K562 (cell line): ENCODE measurements at regions not wholly inside any gene's neighbourhood (a gene's known extent, or its start where the extent isn't known, plus 50 kb on each side); places are given as distances from the start of the nearest gene placed in this dataset.
A peak's percentile ranks its signal among the peaks of the same experiment; 100 is the strongest.

Experiments
- DEAF1 ChIP-seq: fragments of 450-650 bp; formaldehyde crosslinking; IDR thresholded peaks from 2 replicates; pipeline ENCODE4 v1.4.0; 2020; ENCODE audit warnings: mild to moderate bottlenecking, moderate library complexity
- DIDO1 ChIP-seq: fragments of 450-650 bp; IDR thresholded peaks from 2 replicates; pipeline ENCODE4 v1.6.1; 2016; ENCODE audit warnings: low read depth, missing biosample characterization, missing genetic modification characterization
- FOS ChIP-seq: IDR thresholded peaks from 3 replicates; pipeline ENCODE4 v1.6.1; 2011; ENCODE audit not compliant: insufficient read length; ENCODE audit errors: extremely low read depth
- GABPB2 ChIP-seq: fragments of 250-450 bp; sonication (Bioruptor Pico); conservative IDR thresholded peaks from 2 replicates; pipeline ENCODE4 v1.5.1; 2021; ENCODE audit warnings: mild to moderate bottlenecking
- GATA2 ChIP-seq: sonication (generic); formaldehyde crosslinking; IDR thresholded peaks from 2 replicates; pipeline ENCODE4 v1.4.0; 2020; ENCODE audit warnings: mild to moderate bottlenecking, missing genetic modification reagents
- HDAC6 ChIP-seq: IDR thresholded peaks from 2 replicates; pipeline ENCODE4 v1.6.1; 2012; ENCODE audit warnings: low read depth, mild to moderate bottlenecking, control low read depth, inconsistent platforms, low read length, moderate library complexity
- HDGF ChIP-seq: fragments of 450-650 bp; IDR thresholded peaks from 2 replicates; pipeline ENCODE4 v1.6.1; 2016
- MECOM ChIP-seq: fragments of 250-450 bp; sonication (Bioruptor Pico); IDR thresholded peaks from 2 replicates; pipeline ENCODE4 v1.8.0; 2022; ENCODE audit warnings: inconsistent platforms
- NFRKB ChIP-seq: fragments of 450-650 bp; IDR thresholded peaks from 2 replicates; pipeline ENCODE4 v1.6.1; 2016; ENCODE audit warnings: low read depth
- NR2C1 ChIP-seq, 2 experiments: fragments of 450-650 bp; IDR thresholded peaks; 2 replicates each; pipeline ENCODE4 v1.6.1; 2017; ENCODE audit warnings: mild to moderate bottlenecking in 2 of 2, antibody characterized with exemption in 1 of 2, inconsistent platforms in 1 of 2, missing compliant biosample characterization in 1 of 2, missing genetic modification characterization in 1 of 2
- SMARCE1 ChIP-seq: fragments of 450-650 bp; IDR thresholded peaks from 2 replicates; pipeline ENCODE4 v1.7.1; 2016; ENCODE audit warnings: mild to moderate bottlenecking
- WHSC1 ChIP-seq: IDR thresholded peaks from one replicate; pipeline ENCODE4 v1.6.1; 2012; ENCODE audit warnings: low read length, control low read depth, inconsistent platforms
- XRCC5 ChIP-seq: fragments of 200-400 bp; formaldehyde crosslinking; IDR thresholded peaks from 2 replicates; pipeline ENCODE4 v1.6.1; 2017; ENCODE audit warnings: low read depth, mild to moderate bottlenecking, low read length
- ZFP1 ChIP-seq: fragments of 450-650 bp; formaldehyde crosslinking; IDR thresholded peaks from 2 replicates; pipeline ENCODE4 v1.4.0; 2020; ENCODE audit warnings: mild to moderate bottlenecking, mixed read lengths
- ZMIZ1 ChIP-seq, 2 experiments: fragments of 150-350 bp in 1 of 2; IDR thresholded peaks; 2 replicates each; pipeline ENCODE4 v1.6.1; 2012 to 2016; ENCODE audit warnings: low read depth in 2 of 2, low read length in 2 of 2, mild to moderate bottlenecking in 1 of 2, moderate library complexity in 1 of 2
- ZNF12 ChIP-seq: sonication (generic); formaldehyde crosslinking; IDR thresholded peaks from 2 replicates; pipeline ENCODE4 v1.4.0; 2020; ENCODE audit warnings: mild to moderate bottlenecking, missing genetic modification reagents
- ZNF263 ChIP-seq: sonication (generic); formaldehyde crosslinking; IDR thresholded peaks from 2 replicates; pipeline ENCODE4 v1.8.0; 2022; ENCODE audit warnings: mild to moderate bottlenecking, missing genetic modification reagents, borderline replicate concordance
- ZNF311 ChIP-seq: fragments of 250-450 bp; sonication (Bioruptor Pico); IDR thresholded peaks from 2 replicates; pipeline ENCODE4 v1.4.0; 2020; ENCODE audit warnings: mild to moderate bottlenecking, moderate library complexity
- ZNF644 ChIP-seq: fragments of 200-800 bp; sonication (Bioruptor generic); IDR thresholded peaks from 2 replicates; pipeline ENCODE4 v1.6.1; 2016; ENCODE audit warnings: low read depth, missing genetic modification characterization, missing compliant biosample characterization
- ZSCAN29 ChIP-seq: fragments of 450-650 bp; IDR thresholded peaks from 2 replicates; pipeline ENCODE4 v1.6.1; 2017
- TF ChIP-seq, protein P1 (sequence below): fragments of 250-450 bp; sonication (Bioruptor Pico); IDR thresholded peaks from 2 replicates; pipeline ENCODE4 v1.8.0; 2022; ENCODE audit warnings: inconsistent platforms

DNA sequence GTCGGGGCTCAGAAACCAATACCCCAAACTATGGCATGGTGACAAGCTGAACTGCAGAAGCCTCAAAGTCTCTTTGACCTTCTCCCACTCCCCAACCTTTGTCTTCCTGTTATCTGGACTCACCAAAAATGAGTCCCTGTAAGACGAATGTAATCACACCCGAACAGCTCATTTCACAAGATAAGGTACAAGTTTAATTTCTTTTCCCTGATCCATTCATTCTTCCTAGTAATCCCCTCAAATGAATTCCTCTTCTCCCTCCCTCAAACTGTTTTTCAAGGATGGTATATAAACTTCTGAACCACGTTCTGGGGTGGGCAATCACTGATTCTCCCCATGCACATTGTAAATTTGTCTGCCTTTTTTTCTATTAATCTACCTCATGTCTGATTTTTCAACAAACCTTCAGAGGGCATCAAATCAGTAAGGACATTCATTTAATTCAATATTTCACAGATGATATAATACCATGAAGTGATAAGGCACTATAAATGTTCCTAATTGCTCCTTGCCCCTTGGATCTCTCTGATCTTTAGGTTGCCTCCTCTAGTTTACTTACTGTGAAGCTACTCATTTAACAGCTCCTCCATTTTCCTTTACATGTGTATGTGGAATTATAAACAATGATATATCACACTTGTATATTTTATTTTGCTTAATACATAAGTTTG lies 77.2 kb downstream of the OR2B2 start (continued):
- TF ChIP-seq, protein P1, sequence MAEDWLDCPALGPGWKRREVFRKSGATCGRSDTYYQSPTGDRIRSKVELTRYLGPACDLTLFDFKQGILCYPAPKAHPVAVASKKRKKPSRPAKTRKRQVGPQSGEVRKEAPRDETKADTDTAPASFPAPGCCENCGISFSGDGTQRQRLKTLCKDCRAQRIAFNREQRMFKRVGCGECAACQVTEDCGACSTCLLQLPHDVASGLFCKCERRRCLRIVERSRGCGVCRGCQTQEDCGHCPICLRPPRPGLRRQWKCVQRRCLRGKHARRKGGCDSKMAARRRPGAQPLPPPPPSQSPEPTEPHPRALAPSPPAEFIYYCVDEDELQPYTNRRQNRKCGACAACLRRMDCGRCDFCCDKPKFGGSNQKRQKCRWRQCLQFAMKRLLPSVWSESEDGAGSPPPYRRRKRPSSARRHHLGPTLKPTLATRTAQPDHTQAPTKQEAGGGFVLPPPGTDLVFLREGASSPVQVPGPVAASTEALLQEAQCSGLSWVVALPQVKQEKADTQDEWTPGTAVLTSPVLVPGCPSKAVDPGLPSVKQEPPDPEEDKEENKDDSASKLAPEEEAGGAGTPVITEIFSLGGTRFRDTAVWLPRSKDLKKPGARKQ: 0 out of 2 replicates have a peak, but pooled peaks have one; percentile 29
- TF ChIP-seq ZNF311 (CRISPR knock-in tag) (no peak), NR2C1 (IDR thresholded peaks at IDR 0.05) (peak; percentile 68), NR2C1 (tag; IDR thresholded peaks at IDR 0.05) (peak; percentile 79), XRCC5 (no peak), HDGF (0 out of 2 replicates have a peak, but pooled peaks have one; percentile 59), ZMIZ1 (IDR thresholded peaks at IDR 0.05; ENCODE audit: low read depth in 2 of 2, low read length in 2 of 2) (peak; percentile 63 to 67; a peak in 2 of 4 replicates), HDAC6 (no peak), ZNF644 (tag) (no peak), FOS (no peak), GATA2 (CRISPR knock-in tag) (peak; percentile 43; the same call in 1 of the 2 replicates), ZNF263 (no peak), SMARCE1 (peak; percentile 90), ZNF12 (no peak), ZFP1 (CRISPR knock-in tag) (no peak), DEAF1 (CRISPR knock-in tag) (0 out of 2 replicates have a peak, but pooled peaks have one; percentile 22), WHSC1 (no peak), MECOM (CRISPR knock-in tag) (no peak), DIDO1 (tag) (no peak), GABPB2 (no peak), NFRKB (no peak; the same call in 1 of the 2 replicates), ZSCAN29 (no peak)
